HEK293 (cell line): ENCODE measurements at regions not wholly inside any gene's neighbourhood (a gene's known extent, or its start where the extent isn't known, plus 50 kb on each side); places are given as distances from the start of the nearest gene placed in this dataset.

Experiments
- CTCF ChIP-seq: fragments of 450-650 bp; formaldehyde crosslinking; IDR thresholded peaks from 2 replicates; pipeline ENCODE4 v1.5.1; 2016; ENCODE audit warnings: missing biosample characterization, missing genetic modification characterization
- SETDB1 ChIP-seq: IDR thresholded peaks from one replicate; pipeline ENCODE4 v1.6.1; 2017; ENCODE audit warnings: mild to moderate bottlenecking, low read length, moderate library complexity, mixed read lengths; ENCODE audit not compliant: insufficient read length
- TCF7L2 ChIP-seq: IDR thresholded peaks from 2 replicates; pipeline ENCODE4 v1.6.1; 2011; ENCODE audit warnings: low read depth, mild to moderate bottlenecking, inconsistent platforms, low read length, moderate library complexity, borderline replicate concordance
- YY1 ChIP-seq: fragments of 450-650 bp; formaldehyde crosslinking; IDR thresholded peaks from 2 replicates; pipeline ENCODE4 v1.5.1; 2018; ENCODE audit warnings: missing biosample characterization, missing genetic modification characterization
- ZNF473 ChIP-seq: fragments of 450-650 bp; formaldehyde crosslinking; IDR thresholded peaks from 2 replicates; pipeline ENCODE4 v1.5.1; 2017; ENCODE audit warnings: missing biosample characterization, missing genetic modification characterization
- ZNF513 ChIP-seq: fragments of 450-650 bp; IDR thresholded peaks from 2 replicates; pipeline ENCODE4 v1.5.1; 2018; ENCODE audit warnings: missing biosample characterization, missing genetic modification characterization

- no peak for TF ChIP-seq CTCF (tag by site-specific recombination)
- no peak for TF ChIP-seq YY1 (tag by site-specific recombination)
- no peak for TF ChIP-seq ZNF513 (tag by site-specific recombination)
- no peak for TF ChIP-seq TCF7L2
- TF ChIP-seq SETDB1: no peak
- no peak for TF ChIP-seq ZNF473 (tag by site-specific recombination)
These were observed 94.6 kb upstream of the ALG10B start for GRCh38 chr12:38222011-38222410.
